NCI-H226 (cell line): ENCODE measurements at regions not wholly inside any gene's neighbourhood (a gene's known extent, or its start where the extent isn't known, plus 50 kb on each side); places are given as distances from the start of the nearest gene placed in this dataset.

Experiments
- DNase-seq: peaks from one replicate; pipeline ENCODE4 v3.0.0-alpha.2; 2015

DNA sequence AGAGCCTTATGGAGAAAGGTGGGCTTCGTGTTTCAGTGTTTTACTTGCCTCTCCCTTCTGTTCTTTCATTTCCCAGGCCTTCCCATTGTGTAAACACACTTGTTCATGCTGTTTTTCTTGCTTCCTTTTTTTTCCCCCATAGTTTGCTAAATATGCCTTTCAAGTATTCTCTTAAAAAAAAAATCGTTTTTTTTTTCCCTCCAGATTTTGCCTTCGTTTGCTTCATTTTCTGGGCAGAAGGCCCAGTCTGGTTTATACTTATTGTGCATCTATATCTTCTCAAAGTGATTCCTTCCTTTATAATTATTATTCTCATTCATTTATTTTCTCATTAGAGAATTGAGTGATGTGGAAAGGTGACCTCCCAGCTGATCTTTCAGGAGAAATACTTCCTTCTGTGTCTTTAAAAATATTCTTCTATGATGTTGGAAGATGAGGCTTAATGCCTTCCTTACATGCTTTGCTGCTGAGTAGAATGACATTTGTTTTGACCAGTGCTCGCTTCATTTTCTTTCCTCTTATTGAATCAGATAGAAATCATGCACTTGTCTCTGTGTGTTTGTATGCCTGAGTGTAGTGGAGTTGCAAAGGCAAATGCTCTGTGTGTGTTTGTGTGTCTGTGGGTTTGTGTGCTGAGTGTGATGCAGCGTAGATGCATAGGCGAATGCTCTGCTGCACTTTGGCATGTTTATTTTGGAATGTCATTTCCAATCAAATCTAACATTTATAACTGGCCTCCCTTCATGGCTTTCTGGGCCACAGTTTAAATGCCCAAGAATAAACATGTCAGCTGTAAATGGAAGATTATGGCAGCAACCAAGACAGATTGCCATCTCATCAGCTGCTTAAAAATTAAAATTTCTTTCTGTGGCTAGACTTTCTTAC lies 591.4 kb downstream of the FGF9 start:
- DNase-seq = no peak

DNA sequence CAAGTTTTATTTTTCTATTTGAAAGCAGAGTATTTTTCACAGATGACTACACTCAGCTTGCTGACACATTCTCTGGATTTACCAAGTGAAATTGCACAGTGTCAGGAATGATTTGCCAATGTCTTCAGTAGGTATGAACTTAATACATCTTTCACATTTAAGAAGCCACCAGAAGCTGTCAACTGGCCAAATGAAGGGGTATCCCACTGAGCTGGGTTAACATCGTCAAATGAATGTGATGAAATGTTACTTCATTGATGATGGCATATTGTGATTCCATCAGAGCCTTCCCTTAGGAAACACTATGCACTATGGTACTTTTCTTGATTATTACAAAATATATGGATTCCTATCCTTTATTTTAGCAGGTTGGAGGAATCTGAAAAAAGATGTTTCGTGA lies 592.3 kb downstream of the FGF9 start:
- DNase-seq = no peak

DNA sequence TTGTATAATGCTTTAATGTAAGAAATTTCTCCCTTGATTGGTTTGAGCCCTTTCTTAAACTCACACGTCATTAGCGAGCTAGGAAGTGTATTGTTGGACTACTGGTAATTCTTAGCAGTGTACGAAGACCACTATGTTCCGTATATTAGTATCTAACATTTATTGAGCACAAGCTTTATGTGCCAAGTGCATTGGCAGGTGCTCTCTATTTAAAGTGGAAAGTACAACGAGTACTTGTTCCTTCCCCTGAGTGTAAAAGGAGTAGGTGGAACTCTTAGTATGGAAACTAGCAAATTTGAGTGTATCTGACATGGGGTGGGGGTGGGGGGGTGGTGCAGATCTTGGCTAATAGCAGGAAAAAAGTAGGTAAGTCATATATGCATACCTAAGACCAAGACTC lies 594.7 kb downstream of the FGF9 start:
- no peak for DNase-seq

DNA sequence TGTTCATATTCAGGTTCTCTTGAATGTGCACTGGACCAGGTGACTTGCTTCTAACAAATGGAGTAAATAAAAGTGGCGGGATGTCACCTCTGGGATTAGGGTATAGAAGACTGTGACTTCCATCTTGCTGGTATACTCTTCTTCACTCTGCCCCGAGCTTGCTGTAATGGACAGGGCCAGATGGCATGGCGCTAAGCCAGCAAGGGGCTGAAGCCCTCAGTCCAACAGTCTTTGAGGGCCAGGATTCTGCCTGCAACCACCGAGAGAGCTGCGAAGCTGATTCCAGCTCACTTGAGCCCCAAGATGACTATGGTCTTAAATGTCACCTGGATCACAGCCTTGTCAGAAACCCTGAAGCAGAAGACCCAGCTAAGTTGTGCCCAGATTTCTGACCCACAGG lies 600.0 kb downstream of the FGF9 start:
- DNase-seq = no peak

DNA sequence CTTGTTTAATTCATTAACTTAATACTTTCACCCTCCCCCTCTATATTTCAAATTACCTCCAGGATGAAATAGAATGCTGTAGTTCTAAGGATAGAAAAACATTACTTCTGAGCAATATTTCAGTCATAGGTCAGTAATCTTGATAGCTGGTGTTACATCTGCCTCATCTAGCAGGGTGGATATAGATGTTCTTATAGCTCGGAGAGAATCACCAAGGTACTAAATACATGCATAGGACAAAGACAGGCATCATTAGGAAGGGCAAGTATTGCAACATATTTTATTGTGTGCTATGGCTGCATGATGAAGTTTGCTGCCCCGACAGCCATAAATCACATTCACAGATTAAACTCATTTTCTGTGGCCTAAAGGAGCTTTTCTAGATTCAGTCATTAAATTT lies 601.0 kb downstream of the FGF9 start:
- no peak for DNase-seq

DNA sequence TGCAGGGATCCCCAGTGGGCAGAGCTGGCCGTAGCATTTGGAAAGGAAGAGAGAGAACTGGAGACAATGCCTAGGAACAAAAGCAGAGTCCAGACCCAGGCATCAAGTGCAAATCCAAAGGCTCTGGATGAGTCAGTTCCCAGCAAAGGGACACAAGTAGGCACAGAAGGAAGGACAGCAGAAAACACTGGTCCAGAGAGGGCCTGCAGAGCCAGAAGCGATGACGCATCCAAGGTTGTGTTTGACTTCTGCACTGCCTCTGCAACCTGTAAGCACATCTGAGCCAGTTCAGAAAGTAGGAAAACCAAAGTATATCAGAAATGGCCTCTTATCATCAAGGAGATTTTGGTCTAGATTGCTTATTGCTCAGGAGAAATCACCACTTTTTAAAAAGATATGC lies 604.5 kb downstream of the FGF9 start:
- DNase-seq = no peak

GRCh38 chr13:22276616-22277015 lies 605.7 kb downstream of the FGF9 start:
- no peak for DNase-seq

DNA sequence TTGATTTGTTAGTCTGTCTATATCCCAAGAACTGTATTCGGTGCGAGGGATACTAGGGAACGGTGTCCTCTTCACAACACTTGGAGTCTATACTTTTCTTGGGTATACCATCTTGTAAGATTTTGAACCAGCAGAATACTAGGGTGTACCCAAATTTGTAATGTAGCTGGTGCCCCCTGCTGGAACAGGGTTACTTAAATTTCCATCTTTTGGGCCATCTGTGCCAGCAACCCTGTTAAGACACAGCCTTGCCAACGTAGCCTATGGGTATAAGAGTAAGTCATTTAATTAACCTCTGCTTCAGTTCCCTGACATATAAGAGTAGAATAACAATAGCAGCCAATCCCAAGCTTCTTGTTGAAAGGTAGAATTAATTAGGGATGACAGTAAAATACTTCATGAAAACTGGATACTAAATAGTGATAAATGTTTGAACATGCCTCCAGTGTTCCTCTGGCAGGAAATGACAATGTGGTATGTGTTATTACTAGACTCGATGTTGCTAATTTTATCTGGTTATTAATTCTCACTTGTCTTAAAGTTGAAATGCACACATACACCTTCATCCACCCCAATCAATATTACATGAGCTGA lies 607.6 kb downstream of the FGF9 start:
- DNase-seq = no peak

GRCh38 chr13:22285867-22286266 lies 615.0 kb downstream of the FGF9 start:
- no peak for DNase-seq

- DNase-seq = no peak
Measured at GRCh38 chr13:22286338-22286737, 615.5 kb downstream of the FGF9 start.

- DNase-seq = no peak
Measured at GRCh38 chr13:22287343-22287920, 616.6 kb downstream of the FGF9 start.

- no peak for DNase-seq
Measured at GRCh38 chr13:22288496-22288895, 617.6 kb downstream of the FGF9 start.

DNA sequence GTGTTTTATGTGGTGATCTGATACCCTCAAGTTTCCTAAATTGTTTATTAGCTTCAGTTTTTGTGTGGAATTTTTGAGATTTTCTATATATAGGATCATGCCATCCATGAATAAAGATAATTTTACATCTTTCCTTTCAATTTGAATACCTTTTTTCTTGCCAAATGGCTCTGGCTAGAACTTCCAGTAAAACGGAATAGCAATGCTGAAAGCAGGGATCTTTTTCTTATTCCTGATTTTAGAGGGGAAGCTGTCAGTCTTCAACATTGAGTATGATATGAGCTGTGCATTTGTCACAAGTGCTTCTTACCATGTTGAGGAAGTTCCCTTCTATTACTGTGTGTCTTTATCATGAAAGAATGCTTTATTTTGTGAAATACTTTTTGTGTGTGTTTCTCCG lies 618.8 kb downstream of the FGF9 start:
- no peak for DNase-seq

DNA sequence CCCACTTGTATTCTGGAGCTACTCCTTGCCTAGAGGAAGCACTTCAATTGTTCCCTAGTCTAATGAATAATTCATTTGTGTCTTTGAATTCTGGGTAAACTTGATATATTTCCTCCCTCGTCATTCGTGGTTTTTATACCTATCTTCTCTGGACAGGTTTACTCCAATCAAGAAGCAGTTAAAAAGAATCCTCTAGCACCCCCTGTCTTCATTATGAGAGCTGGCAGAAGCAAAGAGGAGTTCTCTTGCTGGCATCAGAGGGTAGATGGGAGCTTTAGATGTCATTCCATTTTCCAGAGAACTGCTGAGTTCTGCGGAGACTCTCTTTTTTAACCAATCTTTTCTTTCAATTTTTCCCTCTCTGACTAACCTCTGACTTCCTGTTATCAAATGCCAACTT lies 627.7 kb downstream of the FGF9 start:
- DNase-seq = no peak

DNA sequence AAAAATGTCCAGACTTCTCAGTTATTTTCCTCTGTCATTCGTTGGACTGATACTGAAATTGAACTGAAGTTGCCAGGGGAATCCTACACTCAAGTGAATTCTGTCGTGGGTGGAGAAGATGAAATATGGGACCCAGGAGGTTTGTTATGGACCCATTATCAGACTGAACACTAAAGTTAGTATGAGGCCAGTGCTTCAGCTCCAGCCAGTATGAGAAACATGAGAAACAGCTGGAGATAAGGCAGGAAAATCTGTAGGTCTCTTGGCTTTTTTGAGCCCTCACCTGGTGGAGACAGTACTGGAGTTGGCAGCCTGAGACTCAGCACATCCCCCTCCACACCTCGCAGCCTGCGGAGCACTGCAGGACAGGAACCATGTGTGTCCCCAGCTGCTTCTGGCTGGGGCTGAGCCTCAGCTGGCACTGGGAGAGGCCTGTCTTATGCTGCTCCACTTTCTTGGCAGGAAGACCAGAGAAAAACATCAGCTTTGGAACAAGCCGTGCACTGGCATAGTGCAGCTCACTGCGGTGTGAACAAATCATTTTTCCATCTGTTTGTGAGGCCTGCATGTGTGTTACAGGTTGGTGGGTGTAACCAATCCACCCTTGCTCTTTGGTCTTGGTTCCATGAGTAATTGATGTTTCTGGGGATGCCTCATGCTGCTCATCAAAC lies 641.0 kb downstream of the FGF9 start:
- no peak for DNase-seq

GRCh38 chr13:22312405-22312803 lies 641.5 kb downstream of the FGF9 start:
- no peak for DNase-seq

- no peak for DNase-seq
Measured at GRCh38 chr13:22316494-22317025, 645.7 kb downstream of the FGF9 start.

DNA sequence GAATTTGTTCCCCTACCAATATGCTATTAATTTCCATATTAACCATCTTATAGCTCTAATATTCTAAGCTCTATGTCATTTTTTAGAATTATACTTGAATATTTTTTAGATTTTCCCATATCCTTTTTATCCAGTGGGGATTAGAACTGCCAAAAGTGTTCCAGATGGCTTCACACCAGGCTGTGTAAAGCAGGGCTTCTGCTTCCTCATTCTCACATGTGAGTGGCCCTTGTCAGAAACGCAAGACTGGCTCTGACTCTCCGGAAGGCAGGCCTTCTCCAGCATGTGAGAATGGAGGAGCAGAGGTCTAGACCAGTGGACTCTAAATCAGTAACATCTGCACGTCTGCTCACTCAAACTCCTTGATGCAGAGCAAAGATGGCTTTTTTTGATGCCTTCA lies 650.1 kb downstream of the FGF9 start:
- DNase-seq = no peak

DNA sequence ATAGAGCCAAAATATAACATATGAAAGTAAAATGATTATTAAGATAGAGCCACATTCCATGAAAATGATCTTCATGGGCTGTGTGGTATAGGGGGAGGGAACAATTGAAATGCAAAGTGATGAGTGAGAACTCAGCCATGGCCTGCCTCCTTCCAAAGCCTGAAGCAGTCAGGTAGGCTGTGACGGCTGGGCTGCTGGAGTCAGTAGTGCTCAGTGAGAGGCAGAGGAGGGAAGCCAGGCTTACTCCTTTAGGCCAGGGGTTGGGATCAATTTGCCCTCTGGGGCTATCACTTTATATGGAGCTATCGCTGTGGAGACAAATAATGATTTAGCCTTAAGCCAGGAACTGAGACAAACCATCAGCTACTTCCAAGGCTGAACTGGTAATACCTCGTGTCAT lies 654.9 kb downstream of the FGF9 start:
- no peak for DNase-seq

GRCh38 chr13:22332416-22332815 lies 661.5 kb downstream of the FGF9 start:
- DNase-seq = no peak

DNA sequence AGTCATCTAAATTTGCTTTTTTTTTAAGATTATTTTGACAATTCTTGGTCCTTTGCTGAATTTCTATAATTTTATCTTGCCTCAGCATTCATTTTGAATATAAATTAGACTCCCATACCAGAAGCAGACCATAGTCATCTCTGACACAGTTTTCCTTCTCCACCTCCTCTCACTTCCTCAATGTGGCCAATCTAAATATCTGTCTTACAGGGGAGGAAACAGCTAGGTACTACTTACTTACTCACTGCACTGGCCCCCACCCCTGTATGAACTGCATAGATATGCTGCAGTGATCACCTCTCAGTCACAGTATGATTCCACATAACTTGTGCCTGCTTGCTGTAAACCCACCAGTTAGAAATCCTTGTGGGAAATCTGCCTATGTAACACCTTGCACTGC lies 665.6 kb downstream of the FGF9 start:
- DNase-seq = no peak

DNA sequence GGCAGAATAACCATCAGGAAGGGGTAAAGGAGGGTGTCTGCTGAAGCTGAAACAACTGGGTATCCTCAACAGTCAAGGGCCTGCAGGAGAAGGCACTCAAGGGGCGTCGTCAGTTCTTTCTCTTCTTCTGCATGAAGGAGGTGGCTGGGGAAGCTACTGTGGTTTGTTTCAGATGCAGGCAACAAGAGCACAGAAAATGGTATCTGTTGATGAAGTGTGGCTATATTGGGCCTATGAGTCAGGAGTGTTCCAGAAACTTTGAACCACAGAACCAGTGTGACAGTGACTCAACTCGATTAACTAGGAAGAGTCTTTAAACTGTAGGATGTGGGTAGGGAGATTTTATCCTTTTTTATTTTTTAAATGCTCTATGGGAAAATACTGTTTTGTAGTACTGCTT lies 686.3 kb downstream of the FGF9 start:
- peak; percentile 13 for DNase-seq

- peak; percentile 60 for DNase-seq
Measured at GRCh38 chr13:22369090-22369489, 698.2 kb downstream of the FGF9 start.

GRCh38 chr13:22369840-22370239 lies 699.0 kb downstream of the FGF9 start:
- DNase-seq = no peak
